ENCODE measurements at regions not wholly inside any gene's neighbourhood (a gene's known extent, or its start where the extent isn't known, plus 50 kb on each side); places are given as distances from the start of the nearest gene placed in this dataset.
A peak's percentile ranks its signal among the peaks of the same experiment; 100 is the strongest.

DNA sequence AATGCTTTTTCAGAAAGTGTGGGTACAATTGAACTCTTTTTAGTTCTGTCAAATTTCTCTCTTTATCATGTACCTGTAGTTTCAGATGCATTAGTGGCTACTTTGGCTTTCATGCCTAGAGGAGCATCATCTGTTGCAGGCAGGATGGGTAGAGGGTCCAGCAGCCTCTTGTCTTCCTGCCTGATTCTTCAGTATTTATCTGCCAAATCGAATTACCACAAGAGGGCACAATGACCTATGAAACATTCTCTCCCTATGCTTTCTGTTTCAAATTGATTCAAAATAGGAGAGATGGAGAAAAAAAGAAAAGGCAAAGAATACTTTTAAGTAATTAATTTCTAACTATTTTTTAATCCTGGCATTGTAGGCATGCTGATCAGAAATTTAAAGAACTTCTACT, 477.2 kb downstream of the TRIB2 start:
- Histone ChIP-seq H3K79me2 (ENCODE audit: insufficient read depth, low read length) (no peaks in the 10 kb centered on the region), H3K9me2 (replicated peaks; ENCODE audit: insufficient read depth, low read length) (no peaks in the 10 kb centered on the region), H3K9me3 (ENCODE audit: insufficient read depth, low read length) (no peaks in the 10 kb centered on the region), H3K36me3 (ENCODE audit: low read length) (no peaks in the 10 kb centered on the region), H3K27ac (ENCODE audit: low read depth, low read length) (no peak overlapping the region), H3K9ac (ENCODE audit: low read length) (no peak overlapping the region), H3K4me2 (ENCODE audit: low read depth, low read length, poor library complexity, severe bottlenecking) (peak overlapping the region; percentile 43), H4K20me1 (ENCODE audit: low read depth, low read length) (no peaks in the 10 kb centered on the region), H2AFZ (ENCODE audit: low read depth, low read length, severe bottlenecking) (no peak overlapping the region), H3F3A (ENCODE audit: insufficient read depth) (0 out of 2 replicates have a peak, but pooled peaks cover 2% of the 10 kb centered on the region), H3K4me3 (ENCODE audit: insufficient read depth, low read length, poor library complexity, severe bottlenecking) (no peak overlapping the region), H3K27me3 (ENCODE audit: low read length) (no peaks in the 10 kb centered on the region; the same call in 1 of the 2 replicates)
- TF ChIP-seq EZH2phosphoT487 (conservative IDR thresholded peaks at IDR 0.05; ENCODE audit: low read length) (no peak), CTCF (IDR thresholded peaks at IDR 0.05; ENCODE audit: insufficient read depth, low read length, poor library complexity, severe bottlenecking) (peak; percentile 52)

- H3K4me3 ChIP-seq (ENCODE audit: insufficient read depth, low read length, poor library complexity, severe bottlenecking) = no peak overlapping the region
- no peak overlapping the region for H3K9ac ChIP-seq (ENCODE audit: low read length)
- no peaks in the 10 kb centered on the region for H3K36me3 ChIP-seq (ENCODE audit: low read length)
Measured at GRCh38 chr2:13195270-13195669, 478.5 kb downstream of the TRIB2 start.

GRCh38 chr2:13197248-13197647, 480.5 kb downstream of the TRIB2 start:
- Histone ChIP-seq H3K9me2 (replicated peaks; ENCODE audit: insufficient read depth, low read length) (no peaks in the 10 kb centered on the region), H3F3A (ENCODE audit: insufficient read depth) (0 out of 2 replicates have a peak, but pooled peaks cover 2% of the 10 kb centered on the region), H3K9ac (ENCODE audit: low read length) (no peak overlapping the region), H4K20me1 (ENCODE audit: low read depth, low read length) (no peaks in the 10 kb centered on the region), H3K27ac (ENCODE audit: low read depth, low read length) (no peak overlapping the region), H3K4me2 (ENCODE audit: low read depth, low read length, poor library complexity, severe bottlenecking) (no peak overlapping the region), H3K27me3 (ENCODE audit: low read length) (no peaks in the 10 kb centered on the region), H3K9me3 (ENCODE audit: insufficient read depth, low read length) (no peaks in the 10 kb centered on the region), H3K79me2 (ENCODE audit: insufficient read depth, low read length) (no peaks in the 10 kb centered on the region), H2AFZ (ENCODE audit: low read depth, low read length, severe bottlenecking) (no peak overlapping the region), H3K4me3 (ENCODE audit: insufficient read depth, low read length, poor library complexity, severe bottlenecking) (no peak overlapping the region), H3K36me3 (ENCODE audit: low read length) (no peaks in the 10 kb centered on the region)
- no peak for TF ChIP-seq EZH2phosphoT487 (conservative IDR thresholded peaks at IDR 0.05; ENCODE audit: low read length)
- TF ChIP-seq CTCF (IDR thresholded peaks at IDR 0.05; ENCODE audit: insufficient read depth, low read length, poor library complexity, severe bottlenecking) = no peak

More at GRCh38 chr2:13195270-13195669, 478.5 kb downstream of the TRIB2 start:
- Histone ChIP-seq H3K9me2 (replicated peaks; ENCODE audit: insufficient read depth, low read length) (no peaks in the 10 kb centered on the region), H3F3A (ENCODE audit: insufficient read depth) (0 out of 2 replicates have a peak, but pooled peaks cover 2% of the 10 kb centered on the region), H3K27ac (ENCODE audit: low read depth, low read length) (no peak overlapping the region), H3K4me2 (ENCODE audit: low read depth, low read length, poor library complexity, severe bottlenecking) (no peak overlapping the region), H3K27me3 (ENCODE audit: low read length) (no peaks in the 10 kb centered on the region), H2AFZ (ENCODE audit: low read depth, low read length, severe bottlenecking) (no peak overlapping the region), H3K9me3 (ENCODE audit: insufficient read depth, low read length) (no peaks in the 10 kb centered on the region), H4K20me1 (ENCODE audit: low read depth, low read length) (no peaks in the 10 kb centered on the region), H3K79me2 (ENCODE audit: insufficient read depth, low read length) (no peaks in the 10 kb centered on the region)
- no peak for TF ChIP-seq CTCF (IDR thresholded peaks at IDR 0.05; ENCODE audit: insufficient read depth, low read length, poor library complexity, severe bottlenecking)
- no peak for TF ChIP-seq EZH2phosphoT487 (conservative IDR thresholded peaks at IDR 0.05; ENCODE audit: low read length)
